Left lung (tissue), 4 donors: ENCODE measurements at regions not wholly inside any gene's neighbourhood (a gene's known extent, or its start where the extent isn't known, plus 50 kb on each side); places are given as distances from the start of the nearest gene placed in this dataset.

Experiments used
- ATAC-seq: fragments of 200-7000 bp; cut with Tn5 transposase; one replicate; pipeline ENCODE4 v1.9.1; 2020; ENCODE audit warnings: moderate library complexity
- DNase-seq, 4 donors: peaks; one replicate each; pipeline ENCODE4 v3.0.0-alpha.2; 2013 to 2020
- H3K27ac ChIP-seq, 2 donors: fragments of 200-600 bp; sonication (generic) in 1 of 2; one replicate each; pipeline versions ENCODE4 v1.5.0 to v1.8.0; 2020 to 2021
- H3K27me3 ChIP-seq, 2 donors: fragments of 200-600 bp; sonication (generic) in 1 of 2; one replicate each; pipeline versions ENCODE4 v1.5.0 to v1.8.0; 2020 to 2021
- H3K36me3 ChIP-seq, 2 donors: fragments of 200-600 bp; sonication (generic) in 1 of 2; one replicate each; pipeline versions ENCODE4 v1.5.0 to v1.8.0; 2020 to 2021
- H3K4me1 ChIP-seq, 2 donors: fragments of 200-600 bp; one replicate each; pipeline ENCODE4 v1.8.0; 2021
- H3K4me3 ChIP-seq, 2 donors: fragments of 200-600 bp; sonication (generic) in 1 of 2; one replicate each; pipeline versions ENCODE4 v1.5.0 to v1.8.0; 2020 to 2021; ENCODE audit warnings: mild to moderate bottlenecking in 1 of 2
- H3K9me3 ChIP-seq, 2 donors: fragments of 200-600 bp; sonication (generic) in 1 of 2; one replicate each; pipeline versions ENCODE4 v1.5.0 to v1.8.0; 2020 to 2021
- intact Hi-C, 2 donors: fragments of 100-400 bp; cut with DNase I; formaldehyde crosslinking; loops; one replicate each; pipeline versions ENCODE4 v1.11.2 to v1.14.2; 2022
- TF ChIP-seq, protein P1 (sequence below), 2 donors: fragments of 200-600 bp; sonication (generic) in 1 of 2; IDR thresholded peaks; one replicate each; pipeline versions ENCODE4 v1.5.0 to v1.8.0; 2021; ENCODE audit warnings: antibody characterized with exemption in 2 of 2
- donor health status: DM: no; HTN: yes; CAD: no.
- donor health status: DM: no; HTN: no; CAD: no.

DNA sequence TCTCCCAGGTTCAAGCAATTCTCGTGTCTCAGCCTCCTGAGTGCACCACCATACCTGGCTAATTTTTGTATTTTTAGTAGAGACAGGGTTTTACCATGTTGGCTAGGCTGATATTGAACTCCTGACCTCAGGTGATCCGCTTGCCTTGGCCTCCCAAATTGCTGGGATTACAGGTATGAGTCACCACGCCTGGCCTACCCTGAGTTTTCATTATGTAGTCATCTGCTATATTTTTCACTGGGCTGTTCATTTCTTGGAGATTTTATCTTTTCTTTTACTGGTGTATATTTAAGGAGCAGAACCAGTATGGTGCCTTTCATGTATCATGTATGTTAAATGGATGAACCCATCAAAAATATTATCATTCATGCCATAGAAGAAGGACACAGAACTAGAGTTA, 377.0 kb upstream of the ACTBL2 start:
- H3K9me3 ChIP-seq = peaks cover 0 to 3% of the 10 kb centered on the region in 2 donors
- H3K27me3 ChIP-seq = no peaks in the 10 kb centered on the region
- no peak overlapping the region for H3K27ac ChIP-seq
- DNase-seq = no peak
- intact Hi-C loops = no loop called here
- H3K4me1 ChIP-seq = no peaks in the 10 kb centered on the region
- TF ChIP-seq, protein P1, sequence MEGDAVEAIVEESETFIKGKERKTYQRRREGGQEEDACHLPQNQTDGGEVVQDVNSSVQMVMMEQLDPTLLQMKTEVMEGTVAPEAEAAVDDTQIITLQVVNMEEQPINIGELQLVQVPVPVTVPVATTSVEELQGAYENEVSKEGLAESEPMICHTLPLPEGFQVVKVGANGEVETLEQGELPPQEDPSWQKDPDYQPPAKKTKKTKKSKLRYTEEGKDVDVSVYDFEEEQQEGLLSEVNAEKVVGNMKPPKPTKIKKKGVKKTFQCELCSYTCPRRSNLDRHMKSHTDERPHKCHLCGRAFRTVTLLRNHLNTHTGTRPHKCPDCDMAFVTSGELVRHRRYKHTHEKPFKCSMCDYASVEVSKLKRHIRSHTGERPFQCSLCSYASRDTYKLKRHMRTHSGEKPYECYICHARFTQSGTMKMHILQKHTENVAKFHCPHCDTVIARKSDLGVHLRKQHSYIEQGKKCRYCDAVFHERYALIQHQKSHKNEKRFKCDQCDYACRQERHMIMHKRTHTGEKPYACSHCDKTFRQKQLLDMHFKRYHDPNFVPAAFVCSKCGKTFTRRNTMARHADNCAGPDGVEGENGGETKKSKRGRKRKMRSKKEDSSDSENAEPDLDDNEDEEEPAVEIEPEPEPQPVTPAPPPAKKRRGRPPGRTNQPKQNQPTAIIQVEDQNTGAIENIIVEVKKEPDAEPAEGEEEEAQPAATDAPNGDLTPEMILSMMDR (IDR thresholded peaks at IDR 0.05) = no peak
- no peak for ATAC-seq
- H3K4me3 ChIP-seq = no peak overlapping the region
- no peaks in the 10 kb centered on the region for H3K36me3 ChIP-seq

DNA sequence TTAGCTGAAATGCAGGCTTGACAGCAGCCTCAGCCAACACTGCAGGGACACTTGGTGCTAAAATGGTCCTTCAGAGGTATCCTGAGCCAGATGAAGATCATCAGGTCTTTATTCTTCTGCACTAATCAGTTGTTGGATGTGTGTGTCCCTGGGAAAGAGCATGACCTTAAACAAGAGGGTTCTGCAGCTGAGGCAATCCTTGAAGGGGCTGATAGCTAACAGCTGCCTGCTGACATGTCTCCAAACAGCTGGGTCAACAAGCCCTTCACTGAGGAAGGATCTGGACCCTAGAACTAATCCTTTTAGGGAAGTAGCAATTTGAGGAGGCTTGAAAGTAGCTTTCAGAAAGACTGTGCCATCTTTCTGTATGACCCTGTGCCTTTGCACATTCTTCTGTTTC, 376.3 kb upstream of the ACTBL2 start:
- ATAC-seq = no peak

DNA sequence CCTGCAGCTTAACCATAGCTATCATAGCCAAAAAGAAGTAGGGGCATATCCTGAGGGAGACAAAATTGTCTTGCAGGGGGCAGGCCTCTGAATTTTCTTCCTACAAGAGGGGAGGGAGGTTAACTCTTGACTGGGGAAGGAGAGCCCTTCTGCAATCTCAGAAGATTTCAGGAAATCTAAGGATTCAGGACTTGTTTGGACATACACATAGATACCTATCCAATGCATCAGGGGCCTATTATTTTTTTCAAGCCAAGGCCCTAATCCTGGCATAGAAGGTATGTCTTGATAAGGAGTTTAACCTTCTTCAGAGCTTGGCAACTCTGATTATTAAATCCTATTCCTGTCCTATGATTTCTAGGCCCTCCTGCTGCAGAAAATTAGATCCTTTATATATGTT, 375.1 kb upstream of the ACTBL2 start:
- Histone ChIP-seq H3K4me1 (no peaks in the 10 kb centered on the region), H3K27ac (no peak overlapping the region), H3K4me3 (no peak overlapping the region), H3K9me3 (peaks cover 0 to 3% of the 10 kb centered on the region in 2 donors), H3K36me3 (no peaks in the 10 kb centered on the region), H3K27me3 (no peaks in the 10 kb centered on the region)
- TF ChIP-seq, protein P1 (IDR thresholded peaks at IDR 0.05) = no peak
- DNase-seq = no peak
- ATAC-seq = no peak
- intact Hi-C loops = no loop called here

More for the DNA sequence above, 376.3 kb upstream of the ACTBL2 start:
- DNase-seq = peak in 2 of 4 donors; percentile 46 to 72
- Histone ChIP-seq H3K27me3 (no peaks in the 10 kb centered on the region), H3K36me3 (no peaks in the 10 kb centered on the region), H3K9me3 (peaks cover 0 to 3% of the 10 kb centered on the region in 2 donors), H3K4me1 (no peaks in the 10 kb centered on the region), H3K27ac (no peak overlapping the region), H3K4me3 (no peak overlapping the region)
- TF ChIP-seq, protein P1 (IDR thresholded peaks at IDR 0.05) = no peak
- intact Hi-C loops = no loop called here

DNA sequence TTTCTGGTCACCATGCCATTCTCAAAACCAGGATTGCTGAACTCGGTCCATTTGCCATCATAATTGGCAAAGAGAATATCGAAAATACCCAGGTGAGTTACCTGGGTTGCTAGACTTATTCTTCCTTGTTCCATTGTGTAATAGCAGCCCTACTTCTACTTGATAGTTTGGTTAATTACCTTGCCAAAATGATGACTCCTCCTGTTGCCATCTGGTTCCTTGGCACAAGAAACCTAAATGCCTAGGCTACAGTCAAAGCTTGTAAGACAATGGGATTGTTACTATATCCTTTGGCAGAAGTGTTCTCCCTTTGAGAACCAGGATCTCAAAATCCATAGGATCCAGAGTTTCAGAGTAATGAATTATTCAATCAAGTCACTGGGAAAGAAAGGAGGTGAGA, 373.2 kb upstream of the ACTBL2 start:
- no peak for DNase-seq
- Histone ChIP-seq H3K4me3 (no peak overlapping the region), H3K27me3 (no peaks in the 10 kb centered on the region), H3K9me3 (no peaks in the 10 kb centered on the region), H3K36me3 (no peaks in the 10 kb centered on the region), H3K27ac (no peak overlapping the region), H3K4me1 (no peaks in the 10 kb centered on the region)
- intact Hi-C loops = no loop called here
- TF ChIP-seq, protein P1 (IDR thresholded peaks at IDR 0.05) = no peak
- no peak for ATAC-seq

DNA sequence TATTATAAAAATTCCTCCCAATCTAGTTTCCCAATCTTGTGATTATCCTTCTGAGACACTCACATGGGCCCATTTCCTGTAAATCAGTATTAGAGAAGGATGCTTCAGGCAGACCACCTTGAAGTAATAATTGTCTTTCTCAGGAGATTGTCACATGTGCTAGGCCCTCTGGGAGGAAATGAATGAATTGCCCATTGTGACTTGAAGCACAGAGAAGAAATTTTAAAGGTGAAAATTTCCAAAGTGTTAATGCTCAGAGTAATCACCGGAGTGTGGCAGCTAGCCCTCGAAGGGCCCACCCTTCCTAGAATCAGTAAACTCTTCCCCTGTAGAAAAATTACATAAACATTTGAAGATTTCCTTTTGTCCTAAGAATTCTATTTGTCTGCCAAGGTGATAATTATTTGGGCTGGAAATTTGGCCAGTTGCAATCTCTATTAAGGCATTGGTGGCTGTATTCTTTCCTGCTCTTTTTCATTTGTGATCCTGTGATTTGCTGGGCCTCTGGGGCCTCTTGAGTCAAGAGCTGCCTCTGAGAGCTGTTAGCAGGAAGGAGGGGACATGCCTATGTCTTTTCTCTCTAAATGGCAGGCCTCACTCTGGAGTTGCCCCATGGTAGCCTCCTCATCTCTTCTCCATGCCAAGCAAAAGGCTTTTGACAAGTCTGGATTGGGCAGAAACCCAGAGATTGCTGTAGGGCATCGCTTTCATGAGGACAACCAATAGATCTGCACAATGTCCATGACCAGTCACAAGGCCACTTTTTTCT, 371.5 kb upstream of the ACTBL2 start:
- Histone ChIP-seq H3K9me3 (no peaks in the 10 kb centered on the region), H3K4me1 (no peaks in the 10 kb centered on the region), H3K27ac (no peak overlapping the region), H3K4me3 (no peak overlapping the region), H3K27me3 (no peaks in the 10 kb centered on the region), H3K36me3 (no peaks in the 10 kb centered on the region)
- intact Hi-C loops = no loop called here
- TF ChIP-seq, protein P1 (IDR thresholded peaks at IDR 0.05) = no peak
- DNase-seq = no peak
- peak; percentile 71 for ATAC-seq
